NCI-H2171 (cell line): ENCODE measurements at regions not wholly inside any gene's neighbourhood (a gene's known extent, or its start where the extent isn't known, plus 50 kb on each side); places are given as distances from the start of the nearest gene placed in this dataset.

Experiments
- DNase-seq: peaks from one replicate; lab custom pipeline; 2025; lab: John Stamatoyannopoulos, UW

DNA sequence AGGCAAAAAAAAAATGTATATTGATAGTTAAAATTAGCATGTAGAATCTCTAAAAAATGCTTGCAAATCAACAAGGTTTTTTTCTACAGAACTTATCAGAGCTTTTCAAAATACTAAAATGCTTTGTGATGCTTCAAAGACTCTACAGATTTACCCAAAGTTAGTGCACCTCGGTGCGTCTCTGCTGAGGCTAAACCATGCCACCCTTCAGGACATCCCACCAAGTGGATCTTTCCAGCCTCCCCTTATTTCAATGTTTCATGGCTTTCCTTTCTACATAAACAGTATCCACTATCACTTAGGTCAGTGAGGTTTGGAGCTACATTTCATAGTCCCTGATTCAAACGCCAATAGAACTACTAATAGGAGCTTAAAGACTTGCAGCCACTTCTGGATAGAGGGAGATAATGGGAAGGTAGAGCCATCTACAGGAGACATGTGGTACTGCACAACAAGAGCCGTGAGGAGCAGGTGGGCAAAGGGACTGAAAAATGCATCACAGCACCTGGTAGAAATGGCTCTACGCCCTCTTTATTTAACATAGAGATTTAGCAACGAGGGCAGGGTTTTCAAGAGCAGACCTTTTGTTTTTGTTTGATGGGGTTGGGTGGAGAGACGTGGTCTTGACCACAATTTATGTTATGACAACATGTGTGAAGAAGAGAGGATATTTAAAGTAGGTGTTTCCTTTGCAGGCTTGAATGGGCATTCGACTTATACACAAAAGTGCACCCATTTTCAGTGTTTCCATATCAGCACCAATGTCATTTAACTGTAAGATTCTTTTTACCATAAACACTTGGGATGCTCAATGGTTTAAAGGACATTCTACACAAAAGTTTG lies 56.1 kb upstream of the SLC35G4 start:
- peak; percentile 14 for DNase-seq

DNA sequence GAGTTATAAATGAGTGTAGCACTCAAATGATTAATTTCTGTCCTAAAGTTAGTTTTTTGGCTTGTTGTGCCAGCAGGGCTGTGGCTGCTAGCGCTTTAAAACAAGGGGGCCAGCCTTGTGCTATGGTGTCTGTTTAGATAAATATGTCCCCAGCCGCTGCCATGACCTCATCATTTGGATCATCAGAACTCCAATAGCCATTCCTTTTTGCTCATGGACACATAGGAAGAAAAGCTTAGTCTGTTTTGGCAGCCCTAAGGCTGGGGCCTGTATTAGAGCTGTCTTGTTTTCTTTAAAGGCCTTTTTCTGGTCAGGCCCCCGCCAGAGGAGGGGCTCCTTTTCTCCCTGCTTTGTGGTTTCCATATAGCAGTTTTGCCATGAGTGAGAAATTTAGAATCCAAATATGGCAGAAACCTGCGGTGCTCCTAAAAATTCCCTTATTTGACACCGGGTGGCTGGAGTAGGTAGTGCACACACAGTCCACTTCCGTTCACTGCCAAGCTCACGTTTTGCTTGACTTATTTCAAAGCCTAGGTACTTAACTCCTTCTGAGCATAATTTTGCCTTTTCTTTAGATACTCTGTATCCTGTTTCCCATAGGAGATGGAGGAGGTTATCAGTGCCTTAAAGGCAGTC lies 60.4 kb upstream of the SLC35G4 start:
- no peak for DNase-seq

DNA sequence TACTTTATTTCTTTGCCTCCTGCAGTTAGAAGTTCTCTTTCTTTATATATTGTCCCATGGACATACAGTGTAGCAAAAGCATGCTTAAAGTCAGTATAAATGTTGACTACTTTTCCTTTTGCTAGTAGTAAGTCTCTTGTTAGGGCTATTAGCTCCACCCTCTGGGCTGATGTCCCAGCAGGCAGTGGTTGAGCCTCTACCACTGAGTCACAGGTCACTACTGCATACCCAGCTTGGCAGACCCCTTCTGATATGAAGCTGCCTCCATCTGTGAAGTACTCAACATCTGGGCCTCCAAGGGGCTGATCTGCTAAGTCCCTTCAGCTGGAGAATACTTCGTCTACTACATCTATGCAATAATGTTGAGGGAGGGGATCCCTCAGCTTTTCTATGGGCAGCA lies 61.0 kb upstream of the SLC35G4 start:
- no peak for DNase-seq

DNA sequence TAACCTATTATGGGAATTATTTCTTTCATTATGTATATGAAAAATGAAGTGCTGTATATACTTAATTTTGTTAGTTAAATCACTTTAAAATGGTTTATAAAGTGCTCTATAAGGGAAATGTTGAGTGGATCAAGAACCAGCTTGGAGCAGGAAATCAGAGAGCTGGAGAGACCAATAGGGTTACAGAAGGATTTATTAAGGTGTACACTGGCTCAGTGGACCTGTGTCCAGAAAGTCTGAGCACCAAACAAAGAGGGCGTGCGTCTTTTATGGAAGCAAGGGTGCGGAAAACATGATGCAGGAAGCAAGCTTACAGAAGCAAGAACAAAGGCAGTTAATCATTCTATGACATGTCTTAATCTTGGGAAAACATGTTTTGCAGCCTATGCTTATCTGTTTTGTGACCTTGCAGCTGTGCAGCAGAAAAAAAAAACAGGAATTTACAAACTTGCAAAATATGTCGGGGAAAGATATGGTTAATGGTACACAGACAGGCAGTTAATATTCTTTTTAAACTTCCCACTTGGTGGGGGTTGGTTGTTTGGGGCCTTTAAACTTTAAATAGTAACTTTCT lies 65.2 kb upstream of the SLC35G4 start:
- DNase-seq, result no peak

DNA sequence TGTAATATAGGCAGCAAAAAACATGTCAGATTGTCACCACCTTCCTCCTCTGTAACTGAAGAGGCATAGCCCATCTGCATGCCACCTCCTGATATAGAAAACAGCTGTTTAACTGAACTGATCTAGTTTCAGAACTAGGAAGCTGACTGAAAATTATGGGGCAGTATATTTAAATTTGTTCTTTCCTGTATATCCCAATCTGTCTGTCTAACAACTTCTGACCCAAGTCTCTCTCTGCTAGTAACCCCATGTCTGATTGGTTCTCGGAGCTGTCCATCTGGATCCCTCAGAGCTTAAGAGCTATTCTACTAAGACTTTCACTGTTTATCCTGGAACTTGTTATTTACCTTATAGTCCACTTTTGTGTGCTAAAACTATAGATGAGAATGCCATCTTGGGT lies 68.2 kb upstream of the SLC35G4 start:
- DNase-seq, result no peak

DNA sequence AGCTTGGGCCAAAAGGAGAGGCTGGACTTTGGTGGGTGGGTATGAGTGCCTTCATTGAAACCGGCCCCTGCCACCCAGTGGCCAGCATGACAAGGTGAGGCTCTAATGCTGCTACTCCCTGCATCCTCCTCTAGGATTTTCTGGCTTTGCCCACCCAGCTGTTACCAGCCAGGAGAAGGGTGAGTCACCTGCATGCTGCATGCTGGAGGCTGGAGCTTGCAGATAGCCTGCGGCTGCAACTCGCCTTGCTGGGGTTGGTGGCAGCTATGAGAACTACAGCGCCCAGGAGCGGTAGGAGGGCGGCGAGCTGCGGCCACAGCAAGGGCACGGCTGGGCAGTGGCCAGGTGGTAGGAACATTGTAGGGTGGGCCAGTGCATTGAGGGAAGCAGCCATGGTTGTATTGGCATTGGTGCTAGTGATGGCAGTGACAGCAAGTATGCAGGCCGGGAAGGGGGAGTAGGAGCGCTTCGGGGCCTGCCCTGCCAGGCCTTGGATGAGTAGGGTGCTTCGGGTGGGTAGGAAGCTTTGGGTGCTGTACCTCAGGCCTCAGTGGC lies 75.4 kb upstream of the SLC35G4 start:
- no peak for DNase-seq

DNA sequence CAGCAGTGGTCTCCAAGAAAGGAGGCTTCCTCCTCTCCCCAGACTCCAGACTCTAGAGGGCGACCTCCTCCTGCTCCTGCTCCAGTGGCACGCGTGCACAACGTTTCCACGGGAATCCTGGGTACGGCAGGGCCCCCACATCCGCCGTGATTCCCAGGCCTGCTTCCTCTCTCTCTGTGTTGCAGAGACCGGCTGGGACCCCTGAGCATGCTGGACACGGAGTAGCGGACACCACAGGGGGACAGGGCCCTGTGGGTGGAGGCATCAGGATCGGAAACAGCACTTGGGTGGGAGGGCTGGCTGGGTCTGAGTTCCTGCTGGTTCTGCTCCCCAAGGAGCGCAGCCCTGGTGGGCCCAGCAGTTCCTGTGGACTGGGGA lies 75.9 kb upstream of the SLC35G4 start:
- no peak for DNase-seq

DNA sequence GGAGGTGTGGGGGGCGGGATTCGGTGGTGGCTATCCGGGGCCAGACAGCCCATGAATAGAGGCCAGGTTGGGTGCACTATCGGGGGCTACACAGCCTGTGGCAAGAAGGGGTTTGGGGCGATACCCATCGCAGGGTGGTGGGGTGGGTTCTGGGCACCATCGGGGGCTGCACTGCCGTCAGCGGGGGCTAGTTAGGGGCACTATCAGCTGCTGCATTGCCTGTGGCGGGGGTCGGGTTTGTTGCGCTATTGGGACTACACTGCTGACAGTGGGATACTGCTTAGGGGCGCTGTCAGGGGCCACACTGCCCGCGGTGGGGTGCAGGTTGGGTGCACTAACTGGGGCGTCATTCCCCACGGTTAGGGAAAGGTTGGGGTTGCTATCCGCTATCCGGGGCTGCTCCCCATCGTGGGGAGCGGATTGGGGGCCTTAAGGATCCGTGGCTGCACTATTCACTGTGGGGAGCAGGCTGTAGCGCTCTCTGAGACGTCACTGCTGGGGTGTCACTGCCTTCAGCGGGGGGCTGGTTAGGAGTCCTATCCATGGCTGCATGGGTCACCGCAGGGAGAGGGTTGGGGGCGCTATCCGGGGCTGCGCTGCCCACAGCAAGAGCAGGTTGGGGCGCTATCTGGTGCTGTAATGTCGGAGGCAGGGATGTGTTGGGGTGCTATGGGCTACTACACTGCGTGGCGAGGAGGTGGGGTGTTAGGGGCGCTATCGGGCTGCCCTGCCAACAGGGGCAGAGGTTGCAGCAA lies 76.5 kb upstream of the SLC35G4 start:
- DNase-seq, result no peak

DNA sequence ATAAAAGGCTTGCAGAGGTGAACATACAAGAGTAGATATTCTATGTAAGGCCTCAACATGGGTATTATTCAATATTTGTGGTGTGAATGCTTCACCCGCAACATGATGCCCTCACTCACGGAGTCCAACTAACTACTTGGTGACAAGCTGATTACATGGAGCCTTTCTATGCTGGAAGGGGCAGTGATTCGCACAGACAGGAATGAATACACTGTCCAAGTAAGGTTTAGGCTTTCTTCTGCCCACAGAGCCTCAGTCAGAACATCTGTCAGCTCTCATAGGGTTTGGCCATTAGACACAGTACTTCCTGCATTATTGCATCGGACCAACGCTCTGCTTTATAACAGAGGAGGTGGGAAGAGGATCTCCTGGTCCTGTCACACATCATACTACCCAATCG lies 80.3 kb upstream of the SLC35G4 start:
- DNase-seq, result no peak

DNA sequence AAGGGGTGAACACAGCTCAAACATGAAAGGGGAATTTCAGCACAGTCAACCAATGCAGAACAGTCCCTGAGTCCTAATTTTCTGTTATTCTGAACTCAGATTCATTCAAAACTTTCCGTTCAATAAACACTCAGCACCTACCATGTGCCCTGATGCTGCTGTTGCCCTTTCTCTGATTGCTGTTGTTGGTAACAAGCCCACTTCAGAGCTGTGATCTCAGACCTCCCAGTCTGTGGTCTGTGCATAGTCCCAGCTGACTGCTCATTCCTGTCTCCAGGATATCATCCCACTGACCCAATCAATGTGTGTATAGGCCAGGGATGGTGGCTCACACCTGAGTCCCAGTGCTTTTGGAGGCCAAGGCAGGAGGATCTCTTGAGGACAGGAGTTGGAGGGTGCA lies 82.7 kb upstream of the SLC35G4 start:
- DNase-seq, result no peak

DNA sequence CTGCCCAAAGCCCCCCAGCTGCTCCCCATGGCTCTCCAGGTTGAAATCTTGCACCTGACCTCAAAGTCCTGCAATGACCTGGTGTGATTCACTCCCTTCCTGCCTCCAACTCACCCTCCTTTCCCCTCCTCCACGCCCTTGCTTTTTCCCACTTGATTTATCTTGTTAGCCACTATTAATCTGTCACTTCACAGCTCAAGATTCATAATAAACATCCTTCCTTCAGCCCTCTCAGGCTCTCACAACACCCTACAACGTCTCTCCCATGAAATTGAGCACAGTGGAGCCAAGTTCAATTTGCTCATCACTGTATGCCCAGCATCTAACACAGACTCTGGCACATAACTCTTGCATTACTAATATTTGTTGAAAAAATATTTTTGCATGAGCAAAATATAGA lies 85.6 kb upstream of the SLC35G4 start:
- DNase-seq, result no peak

DNA sequence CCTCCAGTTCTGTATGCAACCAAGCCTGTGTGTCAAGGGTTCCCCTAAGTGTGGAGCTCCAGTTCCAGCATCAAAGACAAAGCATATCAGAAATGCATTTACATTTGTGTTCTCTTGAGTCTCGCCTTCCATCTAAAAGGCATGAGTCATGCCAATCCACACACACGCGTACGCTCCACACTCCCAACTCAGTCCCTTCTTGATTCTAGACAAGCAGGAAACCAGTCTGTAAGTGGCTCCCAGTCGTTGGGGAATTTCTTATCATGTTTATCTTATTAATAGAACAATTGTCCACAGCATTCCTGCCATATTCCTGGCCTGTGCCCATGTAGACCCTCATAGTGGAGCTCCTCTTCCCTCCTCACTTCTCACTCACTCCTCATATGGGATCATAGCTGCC lies 86.4 kb upstream of the SLC35G4 start:
- DNase-seq, result no peak

DNA sequence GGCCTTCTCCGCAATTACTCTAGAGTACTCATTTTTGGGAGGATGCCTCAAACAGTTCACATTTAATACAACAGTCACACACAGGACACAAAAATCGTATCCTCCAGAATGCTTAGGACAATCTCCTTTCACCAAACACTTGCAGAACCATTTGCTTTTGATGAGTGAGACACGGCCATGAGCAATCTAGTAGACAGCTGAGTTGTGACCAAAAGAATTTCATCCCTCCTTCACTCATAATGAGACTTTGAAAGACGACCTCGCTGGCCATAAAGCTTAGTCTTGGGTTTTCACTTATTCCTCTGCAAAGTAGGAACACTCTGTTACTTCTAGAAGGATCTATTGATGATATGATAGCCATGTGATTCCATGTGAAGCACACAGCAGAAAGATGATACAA lies 87.5 kb upstream of the SLC35G4 start:
- DNase-seq, result no peak

DNA sequence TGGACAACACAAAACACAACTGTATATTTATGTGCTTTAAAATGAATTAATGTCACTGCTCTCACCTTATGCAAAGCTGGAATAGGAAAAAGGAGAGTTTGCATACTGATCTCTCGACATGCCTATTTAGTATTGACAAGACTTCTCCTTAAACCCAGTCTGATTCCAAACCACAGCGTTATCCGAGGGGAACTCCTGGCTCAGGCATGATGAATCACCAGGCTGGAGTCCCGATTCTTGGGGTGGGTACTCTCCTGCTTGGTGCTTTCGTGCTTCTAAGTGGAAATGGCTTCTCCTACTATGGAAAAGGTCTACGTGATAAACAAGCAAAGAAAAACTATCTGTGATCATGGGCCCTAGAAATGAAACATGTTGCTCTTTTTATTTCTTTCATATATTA lies 88.9 kb upstream of the SLC35G4 start:
- no peak for DNase-seq

DNA sequence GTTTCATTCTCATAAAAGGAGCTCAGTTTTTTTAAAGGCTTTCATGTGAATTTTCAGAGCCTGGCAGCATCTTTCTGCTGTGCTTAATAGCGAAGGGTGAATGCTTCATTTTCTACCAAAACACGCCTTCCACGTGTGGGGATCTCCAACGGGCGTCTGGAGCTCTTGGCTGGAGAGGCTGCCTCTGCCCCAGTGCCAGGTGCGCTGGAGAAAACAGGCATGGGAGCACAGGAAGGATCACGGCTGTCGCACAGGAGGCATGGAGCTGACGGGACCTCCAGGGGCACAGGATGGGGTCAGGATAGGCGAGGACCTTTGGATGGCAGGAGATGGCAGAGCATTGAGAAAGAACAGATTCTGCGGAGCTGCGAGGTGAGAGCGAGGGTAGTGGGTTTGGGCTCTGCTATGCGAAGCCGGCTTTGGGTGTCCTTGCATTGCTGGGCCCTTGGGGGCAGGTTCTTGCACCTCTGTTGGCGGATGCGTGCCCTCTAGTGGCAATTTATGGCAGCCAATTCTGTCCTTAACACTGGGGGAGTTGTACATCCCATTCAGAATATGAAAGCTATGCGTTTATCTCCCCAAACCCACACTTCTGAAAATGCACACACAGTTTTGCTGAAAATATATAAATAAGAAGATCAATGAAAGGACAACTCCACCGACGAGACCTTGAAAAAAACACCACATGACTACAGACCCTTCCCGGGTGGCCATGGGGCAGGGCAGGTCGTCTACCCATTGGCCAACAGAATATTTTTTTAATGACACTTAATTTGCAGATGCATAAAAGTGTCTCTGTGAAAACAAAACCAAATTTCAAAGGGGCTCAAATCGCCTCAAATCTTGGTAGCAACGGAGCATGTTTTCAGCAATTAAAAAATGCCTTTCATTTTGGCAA lies 90.4 kb upstream of the SLC35G4 start:
- peak; percentile 34 for DNase-seq

DNA sequence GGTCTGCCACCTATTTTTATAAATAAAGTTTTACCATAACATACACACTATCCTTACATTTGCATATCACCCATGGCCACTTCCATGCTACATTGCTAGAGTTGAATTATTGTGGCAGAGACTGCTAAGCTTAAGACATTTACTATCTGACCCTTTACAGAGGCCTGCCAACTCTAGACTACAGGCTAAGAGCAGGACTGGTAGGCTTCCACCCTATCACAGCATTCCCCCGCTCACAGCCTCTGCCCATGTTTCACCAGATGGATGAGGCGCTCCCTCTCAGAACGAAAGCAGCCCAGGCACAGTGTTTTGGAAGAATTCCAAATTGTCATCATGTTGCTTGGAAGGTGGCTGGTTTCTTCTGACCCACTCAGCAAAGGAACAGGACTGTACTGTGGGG lies 91.7 kb upstream of the SLC35G4 start:
- peak; percentile 7 for DNase-seq

DNA sequence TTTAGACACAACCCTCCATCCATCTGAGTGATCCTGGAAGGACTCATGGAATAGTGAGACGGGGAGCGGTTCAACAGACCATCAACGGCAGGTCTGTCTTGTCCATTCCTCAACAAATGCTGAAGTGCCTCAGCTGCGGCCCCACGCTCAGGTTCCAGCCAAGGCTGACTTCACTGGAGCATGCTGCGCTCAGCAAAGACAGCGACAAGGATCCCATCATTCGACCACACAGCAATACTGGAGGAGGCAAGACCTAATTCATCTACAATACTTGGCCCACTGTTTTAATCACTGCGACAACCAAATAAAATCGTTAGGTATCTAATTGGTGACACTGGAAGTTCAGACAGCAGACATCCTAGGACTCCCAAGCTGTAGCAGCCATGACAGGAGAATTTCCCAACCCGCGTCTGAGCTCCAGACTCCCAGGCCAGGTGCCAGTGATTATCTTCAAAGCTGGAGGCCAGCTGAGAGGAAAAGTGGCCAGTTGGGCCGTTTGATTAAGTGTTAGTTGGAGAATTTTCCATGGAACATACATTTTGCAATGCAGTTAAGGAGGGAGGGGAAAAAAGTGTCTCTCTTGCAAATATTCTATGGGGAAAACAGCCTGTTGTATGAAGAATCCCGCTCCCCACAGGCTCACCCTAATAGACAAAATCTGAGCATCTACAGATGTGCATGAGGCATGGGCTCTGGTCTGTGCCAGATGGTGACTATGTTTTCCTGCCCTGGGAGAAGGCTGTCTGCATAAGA lies 92.5 kb upstream of the SLC35G4 start:
- no peak for DNase-seq

DNA sequence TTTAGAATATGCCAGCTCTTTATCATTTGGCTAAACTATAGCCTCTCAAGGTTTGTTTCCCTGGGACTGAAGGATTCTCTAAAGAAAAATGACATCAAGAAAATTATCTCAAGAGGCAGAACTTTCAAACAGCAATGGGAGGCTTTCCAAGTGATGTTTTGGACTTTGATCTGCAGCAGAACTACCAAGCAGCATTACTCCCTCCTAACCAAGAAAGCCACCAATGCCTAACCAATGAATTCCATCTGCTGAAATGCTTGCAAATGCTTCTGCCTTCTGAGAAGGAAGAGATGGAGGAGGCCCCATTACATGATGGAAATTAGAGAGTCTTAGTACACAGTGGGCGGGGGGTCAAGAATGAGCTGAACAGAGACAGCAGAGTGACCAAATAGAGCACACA lies 95.1 kb upstream of the SLC35G4 start:
- DNase-seq, result no peak

DNA sequence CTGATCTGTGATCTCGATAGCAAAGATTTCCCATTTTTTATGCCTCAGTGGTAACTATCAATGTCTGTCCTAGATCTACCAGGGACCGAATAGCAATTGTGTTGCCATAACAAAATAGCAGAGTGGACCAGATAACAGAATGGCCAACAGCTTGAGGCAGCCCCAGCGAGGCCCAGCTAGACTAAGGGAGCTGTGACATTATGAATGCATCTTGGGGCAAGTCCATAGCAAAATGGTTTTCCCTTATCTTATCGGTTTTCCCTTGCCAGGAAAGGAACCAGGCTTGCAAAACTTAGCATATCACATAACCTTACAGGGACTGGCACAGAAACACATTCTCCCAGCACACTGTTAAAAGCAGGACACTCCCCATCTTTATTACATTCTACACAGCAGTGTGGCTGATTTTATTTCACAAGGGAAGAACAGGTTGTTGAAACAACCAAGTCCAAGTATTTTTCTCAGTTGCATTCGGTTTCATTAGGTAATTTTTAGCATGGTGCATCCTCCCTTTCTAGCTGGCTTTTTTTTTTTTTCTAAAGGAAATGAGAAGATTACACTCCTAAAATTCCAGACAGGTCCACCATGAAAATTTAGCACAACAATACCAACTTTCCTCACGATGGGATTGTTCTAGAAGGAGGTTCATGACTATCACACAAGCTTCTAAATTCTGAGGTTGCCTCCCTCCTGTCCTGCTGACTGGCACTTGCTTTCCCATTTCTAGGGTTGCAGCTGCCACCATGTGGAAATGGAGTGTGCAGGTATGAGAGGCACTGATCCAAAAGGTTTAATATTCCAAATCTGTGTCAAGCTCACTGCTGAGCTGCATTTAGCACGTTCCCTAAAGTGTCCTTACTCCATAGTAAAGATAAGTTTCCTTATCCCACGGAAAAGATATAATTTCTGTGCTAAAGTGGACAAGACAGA lies 97.0 kb upstream of the SLC35G4 start:
- no peak for DNase-seq
